Vagina (tissue), 2 donors: ENCODE measurements at regions not wholly inside any gene's neighbourhood (a gene's known extent, or its start where the extent isn't known, plus 50 kb on each side); places are given as distances from the start of the nearest gene placed in this dataset.
"Not testable (repeated sequence)": the region's sequence is repeated elsewhere in the genome, so short reads cannot be mapped to it uniquely, and the experiment has no call there.

Experiments
- DNase-seq, 2 donors: peaks; one replicate each; pipeline ENCODE4 v3.0.0-alpha.2; 2017; ENCODE audit errors: extremely low spot score in 2 of 2
- H3K27ac ChIP-seq: fragments of 200-600 bp; sonication (generic); one replicate; pipeline ENCODE4 v1.5.1; 2019
- H3K27me3 ChIP-seq: fragments of 200-600 bp; sonication (generic); one replicate; pipeline ENCODE4 v1.5.1; 2019
- H3K36me3 ChIP-seq, 2 donors: fragments of 200-600 bp; sonication (generic); one replicate each; pipeline ENCODE4 v1.5.1; 2017 to 2019
- H3K4me1 ChIP-seq: fragments of 200-600 bp; sonication (generic); one replicate; pipeline ENCODE4 v1.5.1; 2019
- H3K4me3 ChIP-seq, 2 donors: fragments of 200-600 bp; sonication (generic); 1 replicate in 1 of 2; 2 replicates in 1 of 2; pipeline ENCODE4 v1.5.1; 2016 to 2019
- H3K9me3 ChIP-seq: fragments of 200-600 bp; sonication (generic); one replicate; pipeline ENCODE4 v1.5.1; 2019
- CTCF ChIP-seq, 3 experiments: fragments of 450-650 bp in 2 of 3; fragments of 200-600 bp in 1 of 3; sonication (generic) in 1 of 3; IDR thresholded peaks; one replicate each; pipeline ENCODE4 v1.5.1; 2017 to 2019; ENCODE audit warnings: antibody characterized with exemption in 3 of 3, mild to moderate bottlenecking in 2 of 3, moderate library complexity in 2 of 3
- POLR2A ChIP-seq, 2 donors: fragments of 450-650 bp; IDR thresholded peaks; one replicate each; pipeline ENCODE4 v1.6.1; 2017; ENCODE audit warnings: antibody characterized with exemption in 2 of 2, mild to moderate bottlenecking in 2 of 2, moderate library complexity in 2 of 2
- POLR2AphosphoS5 ChIP-seq, 2 donors: sonication (generic); formaldehyde crosslinking; IDR thresholded peaks; one replicate each; pipeline ENCODE4 v1.9.0; 2017; ENCODE audit warnings: antibody characterized with exemption in 2 of 2, mild to moderate bottlenecking in 2 of 2, low read depth in 1 of 2; ENCODE audit not compliant: insufficient read depth in 1 of 2
- intact Hi-C: fragments of 100-400 bp; cut with DNase I; formaldehyde crosslinking; loops from one replicate; pipeline ENCODE4 v1.15.1; 2023

GRCh38 chr4:17013382-17014006, 115.0 kb upstream of the LDB2 start:
- no peak for TF ChIP-seq POLR2A (IDR thresholded peaks at IDR 0.05)
- TF ChIP-seq CTCF (IDR thresholded peaks at IDR 0.05): no peak
- no peak for TF ChIP-seq POLR2AphosphoS5 (IDR thresholded peaks at IDR 0.05; ENCODE audit: insufficient read depth in 1 of 2, low read depth in 1 of 2)
- Histone ChIP-seq H3K4me1 (no peaks in the 10 kb centered on the region), H3K4me3 (no peak overlapping the region), H3K27ac (no peak overlapping the region), H3K36me3 (no peaks in the 10 kb centered on the region), H3K27me3 (no peaks in the 10 kb centered on the region), H3K9me3 (no peaks in the 10 kb centered on the region)
- peak in 1 of 2 donors; percentile 13 for DNase-seq
- intact Hi-C loops: no loop called here

GRCh38 chr4:17012451-17012850, 114.0 kb upstream of the LDB2 start:
- intact Hi-C loops: no loop called here
- H3K27ac ChIP-seq: no peak overlapping the region
- H3K4me1 ChIP-seq: no peaks in the 10 kb centered on the region
- H3K27me3 ChIP-seq: no peaks in the 10 kb centered on the region
- no peak for TF ChIP-seq POLR2A (IDR thresholded peaks at IDR 0.05)
- no peak for TF ChIP-seq CTCF (IDR thresholded peaks at IDR 0.05)
- no peak for TF ChIP-seq POLR2AphosphoS5 (IDR thresholded peaks at IDR 0.05; ENCODE audit: insufficient read depth in 1 of 2, low read depth in 1 of 2)
- H3K36me3 ChIP-seq: no peaks in the 10 kb centered on the region
- no peak overlapping the region for H3K4me3 ChIP-seq
- no peak for DNase-seq
- H3K9me3 ChIP-seq: no peaks in the 10 kb centered on the region

GRCh38 chr4:17010426-17011087, 112.1 kb upstream of the LDB2 start:
- no peak overlapping the region for H3K4me3 ChIP-seq
- no peaks in the 10 kb centered on the region for H3K36me3 ChIP-seq
- no peaks in the 10 kb centered on the region for H3K4me1 ChIP-seq
- no peaks in the 10 kb centered on the region for H3K9me3 ChIP-seq
- TF ChIP-seq POLR2A (IDR thresholded peaks at IDR 0.05): no peak
- H3K27ac ChIP-seq: no peak overlapping the region
- no peaks in the 10 kb centered on the region for H3K27me3 ChIP-seq
- intact Hi-C loops: no loop called here
- DNase-seq: peak in 1 of 2 donors; percentile 22

- Histone ChIP-seq H3K4me3 (no peak overlapping the region), H3K9me3 (no peaks in the 10 kb centered on the region), H3K27me3 (no peaks in the 10 kb centered on the region), H3K36me3 (no peaks in the 10 kb centered on the region), H3K4me1 (no peaks in the 10 kb centered on the region), H3K27ac (no peak overlapping the region)
- peak in 1 of 2 donors; percentile 71 for DNase-seq
- intact Hi-C loops: no loop called here
- TF ChIP-seq CTCF (IDR thresholded peaks at IDR 0.05): no peak
- no peak for TF ChIP-seq POLR2AphosphoS5 (IDR thresholded peaks at IDR 0.05; ENCODE audit: insufficient read depth in 1 of 2, low read depth in 1 of 2)
- no peak for TF ChIP-seq POLR2A (IDR thresholded peaks at IDR 0.05)
Measured at GRCh38 chr4:17009871-17010367, 111.5 kb upstream of the LDB2 start.

GRCh38 chr4:17008834-17009345, 110.4 kb upstream of the LDB2 start:
- H3K36me3 ChIP-seq: no peaks in the 10 kb centered on the region
- no peaks in the 10 kb centered on the region for H3K9me3 ChIP-seq
- no peak overlapping the region for H3K27ac ChIP-seq
- H3K27me3 ChIP-seq: no peaks in the 10 kb centered on the region
- intact Hi-C loops: no loop called here
- no peak overlapping the region for H3K4me3 ChIP-seq
- TF ChIP-seq POLR2AphosphoS5 (IDR thresholded peaks at IDR 0.05; ENCODE audit: insufficient read depth in 1 of 2, low read depth in 1 of 2) (no peak), CTCF (IDR thresholded peaks at IDR 0.05) (no peak), POLR2A (IDR thresholded peaks at IDR 0.05) (no peak)
- H3K4me1 ChIP-seq: no peaks in the 10 kb centered on the region
- DNase-seq: peak in 1 of 2 donors; percentile 37

- H3K27ac ChIP-seq, H3K27me3 ChIP-seq, H3K4me3 ChIP-seq, DNase-seq, H3K9me3 ChIP-seq, intact Hi-C loops, H3K4me1 ChIP-seq, H3K36me3 ChIP-seq: not testable (repeated sequence)
Measured at GRCh38 chr4:17003606-17004392, 105.4 kb upstream of the LDB2 start.
